ENCODE measurements at regions not wholly inside any gene's neighbourhood (a gene's known extent, or its start where the extent isn't known, plus 50 kb on each side); places are given as distances from the start of the nearest gene placed in this dataset.
"Not testable (repeated sequence)": the region's sequence is repeated elsewhere in the genome, so short reads cannot be mapped to it uniquely, and the experiment has no call there.

DNA sequence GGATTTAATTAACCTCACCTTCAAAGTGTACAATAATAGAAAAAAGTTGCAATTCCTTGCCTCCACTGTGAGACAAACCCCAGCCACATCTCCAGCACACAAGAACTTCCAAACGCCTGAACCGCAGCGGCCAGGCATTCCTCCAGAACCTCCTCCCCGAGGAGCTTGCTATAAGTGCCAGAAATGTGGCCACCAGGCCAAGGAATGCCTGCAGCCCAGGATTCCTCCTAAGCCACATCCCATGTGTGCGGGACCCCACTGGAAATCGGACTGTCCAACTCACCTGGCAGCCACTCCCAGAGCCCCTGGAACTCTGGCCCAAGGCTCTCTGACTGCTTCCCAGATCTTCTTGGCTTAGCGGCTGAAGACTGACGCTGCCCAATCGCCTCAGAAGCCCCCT, 959.9 kb upstream of the GRIA3 start:
- DNase-seq: not testable (repeated sequence)

GRCh38 chrX:122238801-122239200, 945.3 kb upstream of the GRIA3 start:
- no peak for DNase-seq

DNA sequence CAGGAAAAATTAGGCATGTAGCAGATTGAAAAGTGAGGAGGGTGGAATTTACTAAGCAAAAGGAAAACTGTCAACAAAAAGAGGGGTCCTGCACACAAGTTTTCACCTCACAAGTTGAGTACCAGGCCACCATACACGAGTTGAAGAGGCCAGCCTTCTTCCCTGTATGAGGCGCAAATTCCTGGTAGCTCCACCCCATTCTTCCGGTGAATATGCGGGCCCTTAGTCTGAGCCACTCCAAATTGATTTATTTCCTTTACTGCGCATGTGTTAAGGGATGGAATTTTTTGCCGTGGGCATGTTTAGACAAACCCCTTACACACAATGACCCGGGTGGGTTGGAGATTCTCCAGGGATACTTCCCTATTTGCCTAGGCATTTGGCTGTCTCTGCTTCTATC, 942.1 kb upstream of the GRIA3 start:
- DNase-seq: no peak

DNA sequence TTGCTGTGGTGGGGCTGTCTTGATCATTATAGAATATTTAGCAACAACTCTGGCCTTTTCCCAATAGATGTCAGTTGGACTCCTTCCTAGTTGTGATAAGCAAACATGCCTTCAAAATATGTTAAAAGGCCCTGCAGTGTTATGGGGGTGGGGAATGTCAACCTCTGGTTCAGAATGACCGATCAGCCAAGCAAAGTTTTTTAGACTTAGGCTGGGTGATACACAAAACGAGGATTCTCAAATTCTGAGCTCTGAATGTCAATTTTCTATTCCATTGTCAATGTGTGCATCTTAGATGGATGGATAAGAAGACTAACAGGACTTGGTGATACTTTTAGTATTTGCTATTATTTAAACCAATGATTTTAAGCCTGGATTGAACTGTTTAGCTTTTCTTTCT, 940.0 kb upstream of the GRIA3 start:
- no peak for DNase-seq

DNA sequence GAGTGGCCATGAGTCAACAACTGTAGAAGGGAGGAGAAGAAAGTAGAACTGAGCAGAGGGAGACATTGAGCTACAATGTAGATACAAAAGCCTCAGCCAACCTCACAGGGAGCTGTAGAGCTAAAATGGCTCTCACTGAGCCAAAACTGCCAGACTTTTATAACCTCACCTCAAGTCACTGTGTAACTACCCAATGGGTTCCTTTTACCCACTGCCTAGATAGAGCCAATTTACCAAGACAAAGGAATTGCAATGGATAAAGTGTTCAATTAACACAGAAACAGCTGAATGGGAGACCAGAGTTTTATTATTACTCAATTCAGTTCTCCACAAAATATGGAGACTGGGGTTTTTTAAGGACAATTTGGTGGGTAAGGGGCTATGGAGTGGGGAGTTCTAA, 938.9 kb upstream of the GRIA3 start:
- DNase-seq: no peak

DNA sequence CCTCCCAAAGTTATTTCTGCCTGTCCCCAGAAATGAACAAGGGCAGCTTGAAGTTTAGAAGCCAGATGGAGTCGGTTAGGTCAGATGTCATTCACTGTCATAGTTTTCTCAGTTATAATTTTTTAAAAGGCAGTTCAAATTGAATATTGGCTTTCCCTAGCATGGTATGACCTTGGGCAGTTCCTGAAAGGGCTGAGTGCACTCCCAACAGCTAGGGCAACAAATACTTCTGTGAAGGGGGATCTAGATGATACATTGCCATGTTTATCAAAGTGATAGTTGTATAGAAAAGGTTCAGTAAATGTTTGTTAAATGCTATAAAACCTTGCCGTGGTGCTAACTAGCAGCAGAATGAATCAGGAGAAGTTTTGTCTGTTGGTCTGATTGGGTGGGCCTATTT, 938.1 kb upstream of the GRIA3 start:
- DNase-seq: no peak

GRCh38 chrX:122246937-122247336, 937.1 kb upstream of the GRIA3 start:
- DNase-seq: no peak

- DNase-seq: no peak
Measured at GRCh38 chrX:122248681-122249080, 935.4 kb upstream of the GRIA3 start.

- DNase-seq: no peak
Measured at GRCh38 chrX:122252454-122252853, 931.6 kb upstream of the GRIA3 start.

- no peak for DNase-seq
Measured at GRCh38 chrX:122268353-122268752, 915.7 kb upstream of the GRIA3 start.

DNA sequence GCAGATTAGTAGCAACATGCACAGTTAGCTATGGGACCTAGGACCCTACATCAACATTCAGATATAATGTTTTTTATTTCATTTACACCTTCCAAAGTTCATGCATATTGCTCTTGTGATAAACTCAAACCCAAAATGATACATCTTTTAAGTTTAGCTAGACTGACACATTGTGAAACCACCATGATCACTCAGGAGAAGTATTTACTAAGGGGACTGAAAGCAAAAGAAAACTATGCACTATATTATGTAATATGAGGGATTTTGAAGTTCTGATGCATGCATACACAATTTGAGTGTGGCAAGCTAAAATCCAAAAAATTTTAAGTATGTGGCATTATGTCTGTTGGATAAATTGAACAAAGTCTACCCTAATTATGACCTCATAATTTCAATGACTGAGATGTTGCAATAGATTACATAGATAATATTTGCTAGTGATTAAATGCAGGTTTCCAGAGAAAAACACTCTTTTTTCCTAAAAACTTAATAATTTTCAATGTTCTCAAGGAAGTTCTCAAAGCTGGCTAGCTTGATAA, 914.8 kb upstream of the GRIA3 start:
- no peak for DNase-seq

DNA sequence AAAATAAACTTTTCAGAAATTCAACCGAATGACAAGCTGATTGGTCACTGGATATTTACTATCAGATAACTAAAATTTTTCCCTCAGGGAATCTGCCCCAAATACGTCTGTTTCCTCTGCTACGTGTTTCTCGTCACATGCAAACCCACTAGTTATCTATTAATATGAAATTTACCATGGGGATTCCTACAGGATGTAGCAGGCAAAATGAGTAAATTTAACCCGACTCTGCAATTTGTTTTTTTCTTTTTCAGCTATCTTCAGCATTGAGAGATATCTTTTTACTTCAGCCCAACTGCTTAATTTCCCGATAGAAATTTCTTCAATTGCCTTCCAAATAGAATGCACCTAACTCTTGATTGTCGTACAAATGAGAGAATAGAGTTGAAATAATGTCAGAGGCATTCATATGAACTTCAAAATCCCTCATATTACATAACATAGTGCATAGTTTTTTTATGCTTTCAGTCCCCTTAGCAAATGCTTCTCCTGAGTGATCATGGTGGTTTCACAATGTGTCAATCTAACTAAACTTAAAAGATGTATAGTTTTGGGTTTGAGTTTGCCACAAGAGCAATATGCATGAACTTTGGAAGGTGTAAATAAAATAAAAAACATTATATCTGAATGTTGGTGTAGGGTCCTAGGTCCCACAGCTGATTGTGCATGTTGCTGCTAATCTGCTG, 913.1 kb upstream of the GRIA3 start:
- DNase-seq: no peak

- no peak for DNase-seq
Measured at GRCh38 chrX:122272011-122272410, 912.1 kb upstream of the GRIA3 start.

GRCh38 chrX:122279746-122280145, 904.3 kb upstream of the GRIA3 start:
- no peak for DNase-seq

DNA sequence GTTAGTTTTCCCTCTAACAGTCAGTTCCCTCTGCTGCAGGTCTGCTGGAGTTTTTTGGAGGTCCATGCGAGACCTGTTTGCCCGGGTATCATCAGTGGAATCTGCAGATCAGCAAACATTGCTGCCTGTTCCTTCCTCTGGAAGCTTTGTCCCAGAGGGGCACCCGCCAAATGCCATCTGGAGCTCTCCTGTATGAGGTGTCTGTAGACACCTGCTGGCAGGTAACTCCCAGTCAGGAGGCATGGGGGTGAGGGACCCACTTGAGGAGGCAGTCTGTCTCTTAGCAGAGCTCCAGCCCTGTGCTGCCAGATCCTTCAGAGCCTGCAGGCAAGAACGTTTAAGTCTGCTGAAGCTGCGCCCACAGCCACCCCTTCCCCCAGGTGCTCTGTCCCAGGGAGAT, 884.3 kb upstream of the GRIA3 start:
- not testable (repeated sequence) for DNase-seq

DNA sequence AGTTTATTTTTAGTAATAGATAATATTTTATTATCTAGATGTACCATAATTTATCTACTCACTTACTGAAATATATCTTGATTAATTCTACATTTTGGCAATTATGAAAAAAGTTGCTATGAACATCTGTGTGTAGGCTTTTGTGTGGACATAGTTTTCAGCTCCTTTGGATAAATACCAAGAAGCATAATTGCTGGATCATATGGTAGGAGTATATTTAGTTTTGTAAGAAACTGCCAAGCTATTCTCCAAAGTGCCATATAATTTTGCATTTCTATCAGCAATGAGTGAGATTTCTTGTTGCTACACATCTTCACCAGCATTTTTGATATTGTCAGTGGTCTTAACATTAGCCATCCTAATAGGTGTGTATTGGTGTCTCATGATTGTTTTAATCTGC, 882.6 kb upstream of the GRIA3 start:
- no peak for DNase-seq

DNA sequence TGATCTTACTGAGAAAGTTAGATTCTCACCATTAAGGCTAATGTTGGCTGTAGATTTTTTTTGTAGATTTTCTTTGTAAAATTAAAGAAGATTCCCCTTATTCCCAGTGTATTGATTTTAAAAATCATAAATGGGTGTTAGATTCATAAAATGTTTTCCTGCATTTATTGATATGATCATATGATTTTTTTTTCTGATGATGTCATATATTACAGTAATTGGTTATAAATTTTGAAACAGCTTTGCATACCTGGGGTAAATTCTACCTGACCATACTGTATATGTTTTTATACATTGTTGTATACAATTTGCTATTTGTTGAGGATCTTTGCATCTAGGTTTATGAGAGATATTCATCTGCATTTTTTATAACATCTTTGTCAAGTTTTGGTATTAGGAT, 880.3 kb upstream of the GRIA3 start:
- no peak for DNase-seq

DNA sequence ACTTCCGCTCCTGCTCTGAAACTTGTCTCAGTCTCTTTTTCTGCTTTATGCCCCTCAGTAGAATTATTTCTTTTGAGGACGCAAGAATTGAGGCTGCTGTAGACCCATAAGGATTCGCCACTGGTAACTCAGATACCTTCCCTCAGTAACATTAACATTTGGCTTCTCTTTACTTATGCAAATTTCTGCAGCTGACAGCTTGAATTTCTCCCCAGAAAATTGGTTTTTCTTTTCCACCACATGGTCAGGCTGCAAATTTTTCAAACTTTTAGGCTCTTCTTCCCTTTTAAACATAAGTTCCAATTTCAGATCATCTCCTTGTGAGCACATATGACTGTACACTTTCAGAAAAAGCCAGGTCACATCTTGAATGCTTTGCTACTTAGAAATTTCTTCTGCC, 839.3 kb upstream of the GRIA3 start:
- no peak for DNase-seq

DNA sequence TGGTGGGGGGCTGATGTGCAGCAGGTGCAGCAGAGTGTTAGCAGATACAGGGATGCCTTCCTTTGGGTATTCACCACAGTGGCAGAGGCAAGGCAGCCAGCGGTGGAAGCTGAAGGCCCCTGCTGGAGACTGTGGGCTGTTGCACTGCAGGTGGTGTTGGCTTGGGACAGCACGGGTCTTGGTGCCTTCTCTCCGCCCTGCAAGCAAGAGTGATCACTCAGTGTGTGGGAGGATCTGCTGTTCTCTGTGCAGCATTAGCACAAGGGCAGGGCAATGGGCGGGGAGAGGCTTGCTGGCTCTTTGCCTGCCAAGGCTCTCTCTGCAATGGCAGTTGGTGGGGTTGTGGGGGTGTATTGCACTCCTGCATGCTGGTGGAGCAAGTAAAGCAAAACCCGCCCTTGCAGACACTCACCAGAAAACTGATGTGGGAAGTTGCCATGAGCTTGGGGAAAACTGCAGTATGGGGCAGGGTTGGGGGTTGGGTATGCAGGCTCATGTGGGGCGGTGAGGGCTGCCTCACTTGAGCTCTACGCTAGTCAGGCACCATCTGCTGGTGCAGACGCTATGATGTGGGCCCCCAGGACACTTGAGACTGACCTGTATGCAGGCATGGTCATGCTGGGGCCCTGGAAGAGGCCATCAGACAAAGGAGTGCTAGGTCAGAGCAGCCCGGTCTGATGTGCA, 820.8 kb upstream of the GRIA3 start:
- DNase-seq: no peak

- DNase-seq: not testable (repeated sequence)
Measured at GRCh38 chrX:122375533-122375932, 808.5 kb upstream of the GRIA3 start.

DNA sequence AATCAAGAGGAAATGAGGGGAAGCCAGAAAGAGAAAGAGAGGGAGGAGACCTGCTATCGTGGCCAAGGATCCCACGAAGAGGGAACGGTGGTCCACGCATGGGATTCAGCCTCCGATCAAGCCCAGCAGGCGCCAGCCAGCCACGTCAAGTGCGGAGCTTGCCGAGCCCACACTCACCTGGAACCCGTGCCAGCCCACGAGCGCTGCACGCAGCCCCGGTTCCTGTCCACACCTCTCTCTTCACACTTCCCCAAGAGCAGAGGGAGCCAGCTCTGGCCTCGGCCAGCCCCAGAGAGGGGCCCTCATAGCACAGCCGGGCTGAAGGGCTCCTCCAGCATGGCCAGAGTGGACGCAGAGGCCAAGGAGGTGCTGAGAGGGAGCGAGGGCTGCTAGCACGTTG, 795.1 kb upstream of the GRIA3 start:
- DNase-seq: no peak

GRCh38 chrX:122418758-122419157, 765.3 kb upstream of the GRIA3 start:
- no peak for DNase-seq

GRCh38 chrX:122421434-122422121, 762.5 kb upstream of the GRIA3 start:
- DNase-seq: no peak

GRCh38 chrX:122422547-122422946, 761.5 kb upstream of the GRIA3 start:
- no peak for DNase-seq

Data from activated T-cell treated with anti-CD3 and anti-CD28 coated beads, Interleukin-2, amount 50 U/mL, for 48 hours (primary cell).